GM18907 (cell line): ENCODE measurements at regions not wholly inside any gene's neighbourhood (a gene's known extent, or its start where the extent isn't known, plus 50 kb on each side); places are given as distances from the start of the nearest gene placed in this dataset.
"Not testable (repeated sequence)": the region's sequence is repeated elsewhere in the genome, so short reads cannot be mapped to it uniquely, and the experiment has no call there.

ENCODE experiments used
- ATAC-seq: cut with Tn5 transposase; IDR thresholded peaks from one replicate; pipeline ENCODE4 v1.9.1; 2021; ENCODE audit warnings: mild to moderate bottlenecking, moderate library complexity; ENCODE audit not compliant: unreplicated experiment

- not testable (repeated sequence) for ATAC-seq
These were observed 178.2 kb upstream of the ZNG1F start for GRCh38 chr9:41367301-41367700.

GRCh38 chr9:41361790-41362189 lies 172.7 kb upstream of the ZNG1F start:
- not testable (repeated sequence) for ATAC-seq

- ATAC-seq: peak; percentile 66
These were observed 170.0 kb upstream of the ZNG1F start for GRCh38 chr9:41359116-41359515.

- ATAC-seq: not testable (repeated sequence)
These were observed 169.6 kb upstream of the ZNG1F start for GRCh38 chr9:41358682-41359081.

- not testable (repeated sequence) for ATAC-seq
These were observed 168.8 kb upstream of the ZNG1F start for GRCh38 chr9:41357918-41358404.

- not testable (repeated sequence) for ATAC-seq
These were observed 168.2 kb upstream of the ZNG1F start for GRCh38 chr9:41357350-41357748.

GRCh38 chr9:41356588-41357349 lies 167.7 kb upstream of the ZNG1F start:
- ATAC-seq: not testable (repeated sequence)

- ATAC-seq: peak; percentile 56
These were observed 166.8 kb upstream of the ZNG1F start for GRCh38 chr9:41355712-41356450.

- not testable (repeated sequence) for ATAC-seq
These were observed 165.9 kb upstream of the ZNG1F start for GRCh38 chr9:41354978-41355377.

- not testable (repeated sequence) for ATAC-seq
These were observed 165.2 kb upstream of the ZNG1F start for GRCh38 chr9:41354060-41354934.

- ATAC-seq: not testable (repeated sequence)
These were observed 163.9 kb upstream of the ZNG1F start for GRCh38 chr9:41353026-41353425.

- ATAC-seq: not testable (repeated sequence)
These were observed 163.3 kb upstream of the ZNG1F start for GRCh38 chr9:41352390-41352789.

- not testable (repeated sequence) for ATAC-seq
These were observed 158.8 kb upstream of the ZNG1F start for GRCh38 chr9:41347893-41348292.

- ATAC-seq: not testable (repeated sequence)
These were observed 143.4 kb upstream of the ZNG1F start for GRCh38 chr9:41332562-41332961.

GRCh38 chr9:41321277-41321676 lies 132.2 kb upstream of the ZNG1F start:
- ATAC-seq: not testable (repeated sequence)

- not testable (repeated sequence) for ATAC-seq
These were observed 119.8 kb upstream of the ZNG1F start for GRCh38 chr9:41308953-41309352.

GRCh38 chr9:41285744-41286143 lies 96.6 kb upstream of the ZNG1F start:
- ATAC-seq: not testable (repeated sequence)

GRCh38 chr9:41280299-41281238 lies 91.5 kb upstream of the ZNG1F start:
- not testable (repeated sequence) for ATAC-seq

- not testable (repeated sequence) for ATAC-seq
These were observed 90.3 kb upstream of the ZNG1F start for GRCh38 chr9:41279437-41279836.

GRCh38 chr9:41279033-41279432 lies 89.9 kb upstream of the ZNG1F start:
- ATAC-seq: not testable (repeated sequence)
